ENCODE measurements at regions not wholly inside any gene's neighbourhood (a gene's known extent, or its start where the extent isn't known, plus 50 kb on each side); places are given as distances from the start of the nearest gene placed in this dataset.
"Not testable (repeated sequence)": the region's sequence is repeated elsewhere in the genome, so short reads cannot be mapped to it uniquely, and the experiment has no call there.

- DNase-seq (ENCODE audit: low read depth in 3 of 3, low spot score in 1 of 3), result no peak
Measured at GRCh38 chr1:184889166-184889565, 85.1 kb downstream of the NIBAN1 start.

GRCh38 chr1:184888505-184888904, 85.8 kb downstream of the NIBAN1 start:
- DNase-seq (ENCODE audit: low read depth in 3 of 3, low spot score in 1 of 3), result no peak

- no peak for DNase-seq (ENCODE audit: low read depth in 3 of 3, low spot score in 1 of 3)
Measured at GRCh38 chr1:184882957-184883815, 91.1 kb downstream of the NIBAN1 start.

GRCh38 chr1:184881941-184882913, 92.1 kb downstream of the NIBAN1 start:
- DNase-seq (ENCODE audit: low read depth in 3 of 3, low spot score in 1 of 3), result no peak

- DNase-seq (ENCODE audit: low read depth in 3 of 3, low spot score in 1 of 3), result no peak
Measured at GRCh38 chr1:184879876-184880557, 94.3 kb downstream of the NIBAN1 start.

GRCh38 chr1:184878602-184879001, 95.7 kb downstream of the NIBAN1 start:
- no peak for DNase-seq (ENCODE audit: low read depth in 3 of 3, low spot score in 1 of 3)

GRCh38 chr1:184878002-184878401, 96.3 kb downstream of the NIBAN1 start:
- DNase-seq (ENCODE audit: low read depth in 3 of 3, low spot score in 1 of 3), result no peak

GRCh38 chr1:184876015-184876414, 98.3 kb downstream of the NIBAN1 start:
- not testable (repeated sequence) for DNase-seq (ENCODE audit: low read depth in 3 of 3, low spot score in 1 of 3)

GRCh38 chr1:184875218-184875617, 99.1 kb downstream of the NIBAN1 start:
- no peak for DNase-seq (ENCODE audit: low read depth in 3 of 3, low spot score in 1 of 3)

GRCh38 chr1:184870319-184870718, 104.0 kb downstream of the NIBAN1 start:
- no peak for DNase-seq (ENCODE audit: low read depth in 3 of 3, low spot score in 1 of 3)

- DNase-seq (ENCODE audit: low read depth in 3 of 3, low spot score in 1 of 3), result no peak
Measured at GRCh38 chr1:184867866-184868689, 106.2 kb downstream of the NIBAN1 start.

GRCh38 chr1:184866991-184867788, 107.1 kb downstream of the NIBAN1 start:
- DNase-seq (ENCODE audit: low read depth in 3 of 3, low spot score in 1 of 3), result peak in 2 of 3 donors; percentile 15 to 17

- DNase-seq (ENCODE audit: low read depth in 3 of 3, low spot score in 1 of 3), result no peak
Measured at GRCh38 chr1:184866586-184866985, 107.7 kb downstream of the NIBAN1 start.

- DNase-seq (ENCODE audit: low read depth in 3 of 3, low spot score in 1 of 3), result no peak
Measured at GRCh38 chr1:184865831-184866230, 108.5 kb downstream of the NIBAN1 start.

- no peak for DNase-seq (ENCODE audit: low read depth in 3 of 3, low spot score in 1 of 3)
Measured at GRCh38 chr1:184861755-184862336, 107.2 kb upstream of the EDEM3 start.

- no peak for DNase-seq (ENCODE audit: low read depth in 3 of 3, low spot score in 1 of 3)
Measured at GRCh38 chr1:184860985-184861754, 106.5 kb upstream of the EDEM3 start.

GRCh38 chr1:184860535-184860934, 105.9 kb upstream of the EDEM3 start:
- no peak for DNase-seq (ENCODE audit: low read depth in 3 of 3, low spot score in 1 of 3)

- DNase-seq (ENCODE audit: low read depth in 3 of 3, low spot score in 1 of 3), result no peak
Measured at GRCh38 chr1:184859381-184860105, 104.9 kb upstream of the EDEM3 start.
